ENCODE measurements at regions not wholly inside any gene's neighbourhood (a gene's known extent, or its start where the extent isn't known, plus 50 kb on each side); places are given as distances from the start of the nearest gene placed in this dataset.

- Histone ChIP-seq H3K4me3 (ENCODE audit: low read depth, low read length) (no peak overlapping the region), H3K27ac (no peak overlapping the region), H3K9me3 (ENCODE audit: severe bottlenecking) (no peaks in the 10 kb centered on the region), H3K36me3 (no peaks in the 10 kb centered on the region), H3K27me3 (ENCODE audit: insufficient read depth, low read depth, severe bottlenecking) (peaks cover 8% of the 10 kb centered on the region)
- DNase-seq, result no peak
- no peak for TF ChIP-seq CTCF (IDR thresholded peaks at IDR 0.05; ENCODE audit: low read depth, low read length)
These were observed 128.9 kb upstream of the FAM78B start for GRCh38 chr1:166295656-166296055.

GRCh38 chr1:166297993-166298392, 131.2 kb upstream of the FAM78B start:
- Histone ChIP-seq H3K36me3 (no peaks in the 10 kb centered on the region), H3K9me3 (ENCODE audit: severe bottlenecking) (no peaks in the 10 kb centered on the region), H3K27me3 (ENCODE audit: insufficient read depth, low read depth, severe bottlenecking) (peaks cover 14% of the 10 kb centered on the region), H3K4me3 (ENCODE audit: low read depth, low read length) (no peak overlapping the region), H3K27ac (no peak overlapping the region)
- no peak for DNase-seq
- no peak for TF ChIP-seq CTCF (IDR thresholded peaks at IDR 0.05; ENCODE audit: low read depth, low read length)

GRCh38 chr1:166300767-166301166, 134.0 kb upstream of the FAM78B start:
- peaks cover 15% of the 10 kb centered on the region for H3K27me3 ChIP-seq (ENCODE audit: insufficient read depth, low read depth, severe bottlenecking)
- TF ChIP-seq CTCF (IDR thresholded peaks at IDR 0.05; ENCODE audit: low read depth, low read length), result no peak
- H3K4me3 ChIP-seq (ENCODE audit: low read depth, low read length), result no peak overlapping the region
- H3K36me3 ChIP-seq, result no peaks in the 10 kb centered on the region
- no peak overlapping the region for H3K27ac ChIP-seq
- no peaks in the 10 kb centered on the region for H3K9me3 ChIP-seq (ENCODE audit: severe bottlenecking)
- DNase-seq, result no peak

GRCh38 chr1:166302989-166303758, 136.4 kb upstream of the FAM78B start:
- Histone ChIP-seq H3K4me3 (ENCODE audit: low read depth, low read length) (no peak overlapping the region), H3K9me3 (ENCODE audit: severe bottlenecking) (no peaks in the 10 kb centered on the region), H3K27ac (no peak overlapping the region), H3K36me3 (no peaks in the 10 kb centered on the region), H3K27me3 (ENCODE audit: insufficient read depth, low read depth, severe bottlenecking) (peaks cover 13% of the 10 kb centered on the region)
- no peak for TF ChIP-seq CTCF (IDR thresholded peaks at IDR 0.05; ENCODE audit: low read depth, low read length)
- no peak for DNase-seq

GRCh38 chr1:166304131-166304530, 137.3 kb upstream of the FAM78B start:
- DNase-seq, result no peak
- no peaks in the 10 kb centered on the region for H3K9me3 ChIP-seq (ENCODE audit: severe bottlenecking)
- peaks cover 9% of the 10 kb centered on the region for H3K27me3 ChIP-seq (ENCODE audit: insufficient read depth, low read depth, severe bottlenecking)
- no peak overlapping the region for H3K27ac ChIP-seq
- H3K36me3 ChIP-seq, result no peaks in the 10 kb centered on the region
- no peak for TF ChIP-seq CTCF (IDR thresholded peaks at IDR 0.05; ENCODE audit: low read depth, low read length)
- H3K4me3 ChIP-seq (ENCODE audit: low read depth, low read length), result no peak overlapping the region

GRCh38 chr1:166305371-166305770, 138.6 kb upstream of the FAM78B start:
- DNase-seq, result no peak
- Histone ChIP-seq H3K27me3 (ENCODE audit: insufficient read depth, low read depth, severe bottlenecking) (peaks cover 9% of the 10 kb centered on the region), H3K9me3 (ENCODE audit: severe bottlenecking) (no peaks in the 10 kb centered on the region), H3K4me3 (ENCODE audit: low read depth, low read length) (no peak overlapping the region), H3K36me3 (no peaks in the 10 kb centered on the region), H3K27ac (no peak overlapping the region)
- TF ChIP-seq CTCF (IDR thresholded peaks at IDR 0.05; ENCODE audit: low read depth, low read length), result no peak

All from WERI-Rb-1 (cell line).